Right lobe of liver (tissue), 6 donors: ENCODE measurements at regions not wholly inside any gene's neighbourhood (a gene's known extent, or its start where the extent isn't known, plus 50 kb on each side); places are given as distances from the start of the nearest gene placed in this dataset.

ENCODE experiments used
- ATAC-seq, 4 donors: fragments of 200-7000 bp; cut with Tn5 transposase; one replicate each; pipeline ENCODE4 v1.9.1; 2020; ENCODE audit warnings: mild to moderate bottlenecking in 4 of 4, moderate library complexity in 4 of 4
- DNase-seq, 3 donors: peaks; one replicate each; pipeline ENCODE4 v3.0.0-alpha.2; 2020
- H3K27ac ChIP-seq, 3 donors: fragments of 200-600 bp; one replicate each; pipeline ENCODE4 v1.8.0; 2022
- H3K27me3 ChIP-seq, 2 donors: fragments of 200-600 bp; one replicate each; pipeline ENCODE4 v1.8.0; 2022
- H3K36me3 ChIP-seq, 4 donors: fragments of 200-600 bp; sonication (generic) in 1 of 4; one replicate each; pipeline versions ENCODE4 v1.5.1 to v1.8.0; 2017 to 2022; ENCODE audit warnings: control low read depth in 1 of 4
- H3K4me1 ChIP-seq, 4 donors: fragments of 200-600 bp; sonication (generic) in 1 of 4; one replicate each; pipeline versions ENCODE4 v1.5.1 to v1.8.0; 2017 to 2022; ENCODE audit warnings: control low read depth in 1 of 4
- H3K4me3 ChIP-seq, 3 donors: fragments of 200-600 bp; one replicate each; pipeline ENCODE4 v1.8.0; 2022
- H3K9me3 ChIP-seq, 4 donors: fragments of 200-600 bp; sonication (generic) in 1 of 4; one replicate each; pipeline versions ENCODE4 v1.5.1 to v1.8.0; 2017 to 2022; ENCODE audit warnings: control low read depth in 1 of 4
- CTCF ChIP-seq, 4 donors: fragments of 200-600 bp in 3 of 4; fragments of 450-650 bp in 1 of 4; IDR thresholded peaks; one replicate each; pipeline versions ENCODE4 v1.5.1 to v1.8.0; 2016 to 2022; ENCODE audit warnings: antibody characterized with exemption in 4 of 4, mild to moderate bottlenecking in 2 of 4
- POLR2A ChIP-seq: fragments of 450-650 bp; IDR thresholded peaks from one replicate; pipeline ENCODE4 v1.6.1; 2017; ENCODE audit warnings: antibody characterized with exemption, mild to moderate bottlenecking
- WGBS: methylation state at CpG from one replicate; pipeline ENCODE4 v1.1.6; 2018; ENCODE audit warnings: low coverage, low lambda C conversion rate; ENCODE audit not compliant: insufficient coverage; ENCODE audit errors: missing lambda C conversion rate; 5-methylcytosine and 5-hydroxymethylcytosine counted together
- intact Hi-C, 2 donors: fragments of 100-400 bp; cut with DNase I; formaldehyde crosslinking; loops; one replicate each; pipeline versions ENCODE4 v1.11.2 to v1.14.1; 2022
- donor health status: DM: no; HTN: yes; CAD: no.
- donor health status: DM: no; HTN: no; CAD: no.
- donor health status: DM: no; HTN: no; CAD: no.
- donor health status: DM: no; HTN: yes; CAD: no.
- donor health status: DM: no; HTN: yes; CAD: no.

GRCh38 chr4:179399054-179399782 is 1957.0 kb upstream of the AGA start:
- TF ChIP-seq POLR2A (no peak), CTCF (IDR thresholded peaks at IDR 0.05) (no peak)
- H3K4me3 ChIP-seq = no peak overlapping the region
- intact Hi-C loops = no loop called here
- no peaks in the 10 kb centered on the region for H3K4me1 ChIP-seq
- no peaks in the 10 kb centered on the region for H3K27me3 ChIP-seq
- H3K36me3 ChIP-seq = no peaks in the 10 kb centered on the region
- no peak overlapping the region for H3K27ac ChIP-seq
- ATAC-seq = no peak
- no peaks in the 10 kb centered on the region for H3K9me3 ChIP-seq
- no peak for DNase-seq

GRCh38 chr4:179415037-179415846 is 1973.0 kb upstream of the AGA start:
- H3K27me3 ChIP-seq = no peaks in the 10 kb centered on the region
- no peaks in the 10 kb centered on the region for H3K4me1 ChIP-seq
- TF ChIP-seq POLR2A (no peak), CTCF (IDR thresholded peaks at IDR 0.05) (no peak)
- no peak overlapping the region for H3K4me3 ChIP-seq
- intact Hi-C loops = no loop called here
- DNase-seq = no peak
- no peaks in the 10 kb centered on the region for H3K36me3 ChIP-seq
- WGBS = 43% methylated on average over 1 of the region's 1 CpG
- no peaks in the 10 kb centered on the region for H3K9me3 ChIP-seq
- H3K27ac ChIP-seq = no peak overlapping the region
- ATAC-seq = no peak

- H3K36me3 ChIP-seq = no peaks in the 10 kb centered on the region
- DNase-seq = no peak
Observed at GRCh38 chr4:179415847-179416223, 1973.6 kb upstream of the AGA start.

GRCh38 chr4:179417357-179417756 is 1975.1 kb upstream of the AGA start:
- Histone ChIP-seq H3K27me3 (no peaks in the 10 kb centered on the region), H3K4me1 (no peaks in the 10 kb centered on the region), H3K9me3 (no peaks in the 10 kb centered on the region), H3K27ac (no peak overlapping the region), H3K4me3 (no peak overlapping the region), H3K36me3 (no peaks in the 10 kb centered on the region)
- DNase-seq (no peak), ATAC-seq (no peak)
- intact Hi-C loops = no loop called here
- WGBS = 15% methylated on average over 2 of the region's 2 CpGs
- TF ChIP-seq CTCF (IDR thresholded peaks at IDR 0.05) (no peak), POLR2A (no peak)

More at GRCh38 chr4:179415847-179416223, 1973.6 kb upstream of the AGA start:
- no peaks in the 10 kb centered on the region for H3K4me1 ChIP-seq
- no peak for ATAC-seq
- no peaks in the 10 kb centered on the region for H3K27me3 ChIP-seq
- TF ChIP-seq POLR2A = no peak
- no peak for TF ChIP-seq CTCF (IDR thresholded peaks at IDR 0.05)
- 21% methylated on average over 1 of the region's 1 CpG for WGBS
- H3K27ac ChIP-seq = no peak overlapping the region
- H3K4me3 ChIP-seq = no peak overlapping the region
- intact Hi-C loops = no loop called here
- H3K9me3 ChIP-seq = no peaks in the 10 kb centered on the region
